Prostate gland (tissue), 2 donors: ENCODE measurements at regions not wholly inside any gene's neighbourhood (a gene's known extent, or its start where the extent isn't known, plus 50 kb on each side); places are given as distances from the start of the nearest gene placed in this dataset.

Experiments
- DNase-seq: peaks from one replicate; pipeline ENCODE4 v3.0.0-alpha.2; 2019; ENCODE audit warnings: low spot score
- H3K27ac ChIP-seq, 2 donors: fragments of 200-600 bp; sonication (generic); 2 replicates each; pipeline ENCODE4 v1.5.1; 2017 to 2019
- H3K27me3 ChIP-seq: fragments of 200-600 bp; sonication (generic); replicated peaks from 2 replicates; pipeline ENCODE4 v1.5.1; 2019; ENCODE audit not compliant: insufficient read depth
- H3K36me3 ChIP-seq, 2 donors: fragments of 200-600 bp; sonication (generic); 1 replicate in 1 of 2; 2 replicates in 1 of 2; pipeline versions ENCODE4 v1.5.1 to v1.8.1; 2017 to 2019
- H3K4me1 ChIP-seq: fragments of 200-600 bp; sonication (generic); replicated peaks from 2 replicates; pipeline ENCODE4 v1.5.1; 2019
- H3K4me3 ChIP-seq, 2 donors: fragments of 200-600 bp; sonication (generic); 2 replicates each; pipeline ENCODE4 v1.5.1; 2017 to 2019
- H3K9me3 ChIP-seq: fragments of 200-600 bp; sonication (generic); 2 replicates; pipeline ENCODE4 v1.5.1; 2017
- POLR2A ChIP-seq: fragments of 450-650 bp; IDR thresholded peaks from one replicate; pipeline ENCODE4 v1.6.1; 2016; ENCODE audit warnings: antibody characterized with exemption, mild to moderate bottlenecking
- POLR2AphosphoS5 ChIP-seq: sonication (generic); formaldehyde crosslinking; IDR thresholded peaks from one replicate; pipeline ENCODE4 v1.6.1; 2017; ENCODE audit warnings: antibody characterized with exemption
- WGBS: methylation state at CpG from one replicate; pipeline ENCODE4 v1.1.5; 2018; 5-methylcytosine and 5-hydroxymethylcytosine counted together
- intact Hi-C: fragments of 100-400 bp; cut with DNase I; formaldehyde crosslinking; loops from one replicate; pipeline ENCODE4 v1.14.2; 2022
- TF ChIP-seq, protein P1 (sequence below), 4 experiments: fragments of 200-600 bp in 2 of 4; fragments of 450-650 bp in 2 of 4; sonication (generic) in 2 of 4; IDR thresholded peaks; 1 replicate in 3 of 4; 2 replicates in 1 of 4; pipeline ENCODE4 v1.5.1; 2016 to 2019; ENCODE audit warnings: antibody characterized with exemption in 4 of 4, mild to moderate bottlenecking in 2 of 4, moderate library complexity in 2 of 4

DNA sequence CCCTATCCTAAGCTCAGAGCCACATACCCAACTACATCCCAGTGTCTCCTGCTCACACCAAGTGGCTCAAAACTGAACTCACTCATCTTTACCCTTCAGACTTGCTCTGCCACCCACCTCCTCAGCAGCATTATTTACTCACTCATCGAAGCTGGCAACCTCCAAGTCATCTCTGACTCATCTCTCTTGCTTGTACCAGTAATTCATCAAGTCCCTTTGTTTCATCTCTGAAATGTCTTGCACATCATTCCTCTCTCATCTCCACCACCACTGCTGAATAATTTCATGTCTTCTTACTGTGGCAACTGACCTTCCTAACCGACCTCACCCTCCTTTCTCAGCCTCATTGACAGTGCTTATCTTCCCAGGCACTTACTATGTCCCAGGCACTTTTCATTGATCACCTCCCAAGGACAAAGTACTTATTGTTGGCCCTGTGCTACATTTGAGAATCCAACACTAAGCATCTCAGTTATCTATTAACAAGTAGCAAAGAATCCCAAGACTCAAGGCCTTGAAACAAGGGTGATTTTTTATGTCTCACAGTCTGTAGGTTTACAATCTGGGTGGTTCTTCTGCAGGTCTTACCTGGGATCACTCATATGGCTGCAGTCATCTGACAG, 82.0 kb downstream of the MRPL46 start:
- H3K4me1 ChIP-seq: no peaks in the 10 kb centered on the region
- H3K36me3 ChIP-seq: no peaks in the 10 kb centered on the region
- H3K27ac ChIP-seq: no peak overlapping the region
- H3K9me3 ChIP-seq: no peaks in the 10 kb centered on the region
- TF ChIP-seq POLR2AphosphoS5: no peak
- TF ChIP-seq POLR2A: no peak
- TF ChIP-seq, protein P1, sequence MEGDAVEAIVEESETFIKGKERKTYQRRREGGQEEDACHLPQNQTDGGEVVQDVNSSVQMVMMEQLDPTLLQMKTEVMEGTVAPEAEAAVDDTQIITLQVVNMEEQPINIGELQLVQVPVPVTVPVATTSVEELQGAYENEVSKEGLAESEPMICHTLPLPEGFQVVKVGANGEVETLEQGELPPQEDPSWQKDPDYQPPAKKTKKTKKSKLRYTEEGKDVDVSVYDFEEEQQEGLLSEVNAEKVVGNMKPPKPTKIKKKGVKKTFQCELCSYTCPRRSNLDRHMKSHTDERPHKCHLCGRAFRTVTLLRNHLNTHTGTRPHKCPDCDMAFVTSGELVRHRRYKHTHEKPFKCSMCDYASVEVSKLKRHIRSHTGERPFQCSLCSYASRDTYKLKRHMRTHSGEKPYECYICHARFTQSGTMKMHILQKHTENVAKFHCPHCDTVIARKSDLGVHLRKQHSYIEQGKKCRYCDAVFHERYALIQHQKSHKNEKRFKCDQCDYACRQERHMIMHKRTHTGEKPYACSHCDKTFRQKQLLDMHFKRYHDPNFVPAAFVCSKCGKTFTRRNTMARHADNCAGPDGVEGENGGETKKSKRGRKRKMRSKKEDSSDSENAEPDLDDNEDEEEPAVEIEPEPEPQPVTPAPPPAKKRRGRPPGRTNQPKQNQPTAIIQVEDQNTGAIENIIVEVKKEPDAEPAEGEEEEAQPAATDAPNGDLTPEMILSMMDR (IDR thresholded peaks at IDR 0.05): no peak
- H3K4me3 ChIP-seq: no peak overlapping the region
- intact Hi-C loops: no loop called here
- 46% methylated on average over 2 of the region's 2 CpGs for WGBS
- DNase-seq: no peak
- H3K27me3 ChIP-seq: no peaks in the 10 kb centered on the region

DNA sequence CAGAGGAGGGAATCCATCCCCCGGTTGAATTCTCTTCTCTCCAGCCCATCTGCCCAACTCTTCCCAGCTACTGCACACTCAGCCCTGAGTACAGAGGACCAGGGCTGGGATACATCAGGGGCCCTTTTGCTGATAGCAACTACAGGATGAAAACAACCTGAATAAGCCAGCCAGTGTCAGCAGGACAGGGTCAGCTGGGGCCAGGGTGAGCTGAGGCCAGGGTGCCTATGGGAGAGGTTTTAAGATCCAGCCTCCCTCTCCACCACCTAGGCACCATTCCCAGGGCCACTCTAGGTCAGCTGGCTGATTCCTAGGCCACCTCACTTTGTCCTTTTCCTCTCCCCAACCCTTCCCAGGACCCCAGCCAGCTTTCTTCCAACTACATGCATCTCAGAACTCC, 83.8 kb downstream of the MRPL46 start:
- Histone ChIP-seq H3K27me3 (no peaks in the 10 kb centered on the region), H3K4me3 (no peak overlapping the region), H3K27ac (no peak overlapping the region), H3K4me1 (no peaks in the 10 kb centered on the region), H3K36me3 (no peaks in the 10 kb centered on the region), H3K9me3 (no peaks in the 10 kb centered on the region)
- intact Hi-C loops: no loop called here
- WGBS: 83% methylated on average over 1 of the region's 1 CpG
- DNase-seq: no peak
- TF ChIP-seq, protein P1 (IDR thresholded peaks at IDR 0.05): no peak
- TF ChIP-seq POLR2AphosphoS5: no peak
- TF ChIP-seq POLR2A: no peak

DNA sequence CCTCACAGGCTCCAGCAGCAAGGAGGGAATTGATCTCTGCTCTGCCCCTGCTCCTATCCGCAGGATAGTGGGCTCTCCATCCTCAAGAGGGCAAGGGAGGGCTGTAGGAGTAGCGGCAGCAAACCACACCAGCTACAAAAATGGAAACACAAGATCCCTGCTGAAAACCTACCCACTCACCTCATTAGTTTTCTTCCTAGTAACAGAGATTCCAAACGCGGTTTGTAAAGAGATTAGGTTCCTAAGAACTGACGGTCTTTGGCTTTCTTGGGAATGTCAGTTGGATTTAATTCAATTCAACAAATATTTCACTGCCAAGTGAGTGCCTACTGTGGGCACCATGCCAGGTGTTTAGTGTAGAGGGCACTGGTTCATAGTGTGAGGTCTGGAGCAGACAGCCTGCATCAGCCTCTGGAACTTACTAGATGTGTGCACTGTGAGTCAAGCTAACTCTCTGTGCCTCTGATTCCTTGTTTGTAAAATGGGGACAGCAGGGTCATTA, 84.7 kb downstream of the MRPL46 start:
- WGBS: 27% methylated on average over 5 of the region's 5 CpGs
- DNase-seq: no peak

DNA sequence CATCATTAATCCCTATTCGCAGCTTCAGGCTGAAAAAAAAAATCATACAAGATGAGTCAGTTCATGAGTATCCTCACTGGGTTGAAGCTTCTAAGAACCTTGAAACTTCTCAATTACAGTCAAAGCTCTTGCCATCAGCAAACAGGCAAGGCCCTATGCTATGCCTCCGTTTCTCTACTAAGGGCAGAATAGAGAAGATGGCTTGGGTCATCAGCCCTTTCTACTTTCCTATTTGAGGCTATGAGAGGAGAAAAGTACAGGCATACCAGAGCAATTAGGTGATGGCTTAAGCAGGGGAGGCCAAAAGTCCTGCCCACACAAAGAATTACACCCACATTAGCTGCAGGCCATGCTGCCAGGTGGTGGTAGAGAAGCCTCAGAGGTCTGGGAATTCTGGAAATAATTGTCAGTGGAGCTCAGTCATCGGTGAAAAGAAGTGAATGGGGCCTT, 89.0 kb downstream of the MRPL46 start:
- no peaks in the 10 kb centered on the region for H3K4me1 ChIP-seq
- TF ChIP-seq POLR2A: no peak
- TF ChIP-seq POLR2AphosphoS5: no peak
- TF ChIP-seq, protein P1 (IDR thresholded peaks at IDR 0.05): no peak
- 90% methylated on average over 3 of the region's 3 CpGs for WGBS
- no peaks in the 10 kb centered on the region for H3K36me3 ChIP-seq
- H3K4me3 ChIP-seq: no peak overlapping the region
- H3K9me3 ChIP-seq: no peaks in the 10 kb centered on the region
- no peaks in the 10 kb centered on the region for H3K27me3 ChIP-seq
- no peak for DNase-seq
- H3K27ac ChIP-seq: no peak overlapping the region
- intact Hi-C loops: no loop called here

More for the DNA sequence above, 84.7 kb downstream of the MRPL46 start:
- Histone ChIP-seq H3K36me3 (no peaks in the 10 kb centered on the region), H3K4me1 (no peaks in the 10 kb centered on the region), H3K9me3 (no peaks in the 10 kb centered on the region), H3K27me3 (no peaks in the 10 kb centered on the region), H3K27ac (no peak overlapping the region), H3K4me3 (no peak overlapping the region)
- intact Hi-C loops: no loop called here
- TF ChIP-seq POLR2AphosphoS5: no peak

DNA sequence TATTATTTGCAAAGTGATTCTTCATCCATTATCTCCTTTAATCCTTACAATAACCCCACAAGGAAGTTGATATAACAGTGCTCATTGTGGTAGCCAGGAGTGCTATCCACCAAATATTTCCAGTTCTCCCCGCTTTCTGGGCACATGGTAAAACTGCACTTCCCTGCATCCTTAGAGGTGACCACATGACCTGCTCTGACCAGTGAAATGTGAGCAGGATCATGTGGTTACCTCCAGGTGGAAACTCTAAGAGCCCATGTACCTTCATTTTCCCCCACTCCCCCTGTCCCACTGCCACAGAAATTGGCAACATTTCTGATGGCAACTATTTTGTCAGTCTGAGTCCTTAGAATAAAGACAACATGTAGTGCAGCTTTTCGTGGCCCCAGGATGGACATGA, 89.7 kb downstream of the MRPL46 start:
- Histone ChIP-seq H3K4me1 (no peaks in the 10 kb centered on the region), H3K27me3 (no peaks in the 10 kb centered on the region), H3K27ac (no peak overlapping the region), H3K36me3 (no peaks in the 10 kb centered on the region), H3K9me3 (no peaks in the 10 kb centered on the region), H3K4me3 (no peak overlapping the region)
- no peak for DNase-seq
- TF ChIP-seq POLR2A: no peak
- TF ChIP-seq, protein P1 (IDR thresholded peaks at IDR 0.05): no peak
- TF ChIP-seq POLR2AphosphoS5: no peak
- 91% methylated on average over 2 of the region's 2 CpGs for WGBS
- intact Hi-C loops: no loop called here
